B cell (primary cell): ENCODE measurements at regions not wholly inside any gene's neighbourhood (a gene's known extent, or its start where the extent isn't known, plus 50 kb on each side); places are given as distances from the start of the nearest gene placed in this dataset.

Source experiments
- ATAC-seq: fragments of 200-7000 bp; cut with Tn5 transposase; one replicate; pipeline ENCODE4 v1.10.0; 2021; ENCODE audit warnings: low read depth, mild to moderate bottlenecking, moderate number of reproducible peaks, moderate library complexity
- CTCF ChIA-PET: fragments of 350-600 bp; sonication (Branson Sonifier 250); formaldehyde crosslinking; loops from one replicate; lab custom pipeline; 2021; ENCODE audit warnings: antibody characterized with exemption, inconsistent platforms; lab: Charles Lee
- POLR2A ChIA-PET: fragments of 350-600 bp; sonication (Branson Sonifier 250); formaldehyde crosslinking; loops from one replicate; lab custom pipeline; 2021; ENCODE audit warnings: antibody characterized with exemption; lab: Charles Lee
- DNase-seq: peaks from one replicate; pipeline ENCODE4 v3.0.0; 2013
- H2AFZ ChIP-seq: 2 replicates; pipeline ENCODE4 v1.6.1; 2012; ENCODE audit warnings: mild to moderate bottlenecking, low read depth, low read length; ENCODE audit not compliant: insufficient read depth, poor library complexity, severe bottlenecking
- H3K27ac ChIP-seq, 2 donors: 1 replicate in 1 of 2; 2 replicates in 1 of 2; pipeline ENCODE4 v1.5.1; 2012 to 2013; ENCODE audit warnings: low read length in 2 of 2, mild to moderate bottlenecking in 2 of 2, moderate library complexity in 1 of 2
- H3K27me3 ChIP-seq, 4 experiments: fragments of 200-600 bp in 1 of 4; sonication (generic) in 1 of 4; replicated peaks in 1 of 4; 1 replicate in 2 of 4; 2 replicates in 2 of 4; pipeline versions ENCODE4 v1.6.1 to v1.7.0; 2013 to 2016; ENCODE audit warnings: low read length in 3 of 4, mild to moderate bottlenecking in 2 of 4, mixed read lengths in 1 of 4, moderate library complexity in 1 of 4; ENCODE audit not compliant: insufficient read depth in 4 of 4, control insufficient read depth in 3 of 4; ENCODE audit errors: control extremely low read depth in 1 of 4
- H3K36me3 ChIP-seq, 2 experiments: replicated peaks in 1 of 2; 1 replicate in 1 of 2; 2 replicates in 1 of 2; pipeline versions ENCODE4 v1.6.1 to v1.7.1; 2013; ENCODE audit warnings: low read length in 1 of 2; ENCODE audit not compliant: insufficient read depth in 2 of 2, control insufficient read depth in 1 of 2; ENCODE audit errors: control extremely low read depth in 1 of 2, extremely low read depth in 1 of 2
- H3K4me1 ChIP-seq, 2 donors: fragments of 200-600 bp in 1 of 2; sonication (generic) in 1 of 2; 1 replicate in 1 of 2; 2 replicates in 1 of 2; pipeline versions ENCODE4 v1.5.1 to v1.6.1; 2013 to 2017; ENCODE audit warnings: low read length in 2 of 2; ENCODE audit not compliant: control insufficient read depth in 2 of 2, insufficient read depth in 2 of 2
- H3K4me2 ChIP-seq: replicated peaks from 2 replicates; pipeline ENCODE3; 2012; ENCODE audit warnings: mild to moderate bottlenecking, low read depth, low read length; ENCODE audit not compliant: poor library complexity, severe bottlenecking
- H3K4me3 ChIP-seq, 5 experiments: fragments of 200-600 bp in 1 of 5; sonication (generic) in 1 of 5; 1 replicate in 3 of 5; 2 replicates in 2 of 5; pipeline versions ENCODE4 v1.5.1 to v1.7.0; 2011 to 2016; ENCODE audit warnings: low read length in 4 of 5, mild to moderate bottlenecking in 4 of 5, low read depth in 2 of 5, control low read depth in 1 of 5, moderate library complexity in 1 of 5; ENCODE audit not compliant: insufficient read depth in 1 of 5; ENCODE audit errors: control extremely low read depth in 1 of 5, extremely low read depth in 1 of 5
- H3K79me2 ChIP-seq: fragments of 200-600 bp; sonication (generic); one replicate; pipeline ENCODE4 v1.6.0; 2016; ENCODE audit warnings: low read length; ENCODE audit not compliant: control insufficient read depth, insufficient read depth
- H3K9ac ChIP-seq: fragments of 200-600 bp; sonication (generic); 2 replicates; pipeline ENCODE4 v1.6.1; 2017; ENCODE audit warnings: mild to moderate bottlenecking, low read length, moderate library complexity
- H3K9me3 ChIP-seq, 3 donors: one replicate each; pipeline versions ENCODE4 v1.6.1 to v1.7.1; 2013; ENCODE audit warnings: low read length in 2 of 3; ENCODE audit not compliant: control insufficient read depth in 2 of 3, insufficient read depth in 1 of 3; ENCODE audit errors: control extremely low read depth in 1 of 3
- H4K20me1 ChIP-seq: 2 replicates; pipeline ENCODE4 v1.6.0; 2012; ENCODE audit warnings: mild to moderate bottlenecking, low read length; ENCODE audit not compliant: insufficient read depth, control insufficient read depth, poor library complexity, severe bottlenecking
- H3K27ac Mint-ChIP-seq: one replicate; pipeline ENCODE4 v1.8.0; 2021; ENCODE audit warnings: mixed read lengths
- H3K27me3 Mint-ChIP-seq: one replicate; pipeline ENCODE4 v1.8.0; 2021; ENCODE audit warnings: mixed read lengths
- H3K4me1 Mint-ChIP-seq: one replicate; pipeline ENCODE4 v1.8.0; 2021; ENCODE audit warnings: mixed read lengths
- H3K4me3 Mint-ChIP-seq: one replicate; pipeline ENCODE4 v1.8.0; 2021; ENCODE audit warnings: mixed read lengths
- H3K9me3 Mint-ChIP-seq: one replicate; pipeline ENCODE4 v1.8.0; 2022; ENCODE audit warnings: mixed read lengths; ENCODE audit not compliant: insufficient read depth
- EZH2 ChIP-seq: IDR thresholded peaks from 2 replicates; pipeline ENCODE4 v1.6.1; 2012; ENCODE audit warnings: borderline replicate concordance, low read depth, mild to moderate bottlenecking, moderate library complexity, low read length; ENCODE audit not compliant: insufficient read depth, poor library complexity, severe bottlenecking
- WGBS: methylation state at CpG from one replicate; pipeline ENCODE4 v1.1.5; 2013; ENCODE audit warnings: missing lambda C conversion rate; ENCODE audit not compliant: insufficient coverage; 5-methylcytosine and 5-hydroxymethylcytosine counted together
- intact Hi-C: fragments of 100-400 bp; cut with micrococcal nuclease; formaldehyde crosslinking; loops from one replicate; pipeline ENCODE4 v1.10.0; 2022
- TF ChIP-seq, protein P1 (sequence below): fragments of 200-600 bp; IDR thresholded peaks from one replicate; pipeline ENCODE4 v1.8.0; 2022; ENCODE audit warnings: antibody characterized with exemption, mild to moderate bottlenecking

GRCh38 chr20:60071965-60072364 is 113.7 kb downstream of the CDH26 start:
- H3K9me3 Mint-ChIP-seq: no peaks in the 10 kb centered on the region
- intact Hi-C loops: no loop called here
- no peaks in the 10 kb centered on the region for H3K27me3 Mint-ChIP-seq
- no peak overlapping the region for H3K9ac ChIP-seq
- ATAC-seq (no peak), DNase-seq (no peak)
- H3K36me3 ChIP-seq: no peaks in the 10 kb centered on the region
- no peak overlapping the region for H3K4me3 Mint-ChIP-seq
- no peaks in the 10 kb centered on the region for H4K20me1 ChIP-seq
- no peak overlapping the region for H2AFZ ChIP-seq
- no peaks in the 10 kb centered on the region for H3K27me3 ChIP-seq
- H3K4me3 ChIP-seq: no peak overlapping the region
- H3K27ac ChIP-seq: no peak overlapping the region
- no peak overlapping the region for H3K4me2 ChIP-seq
- ChIA-PET POLR2A (no interaction called here), CTCF (no interaction called here)
- WGBS: 100% methylated on average over 2 of the region's 2 CpGs
- no peaks in the 10 kb centered on the region for H3K4me1 ChIP-seq
- peaks cover 0 to 4% (median 0%) of the 10 kb centered on the region in 3 donors for H3K9me3 ChIP-seq
- H3K4me1 Mint-ChIP-seq: no peaks in the 10 kb centered on the region
- no peaks in the 10 kb centered on the region for H3K79me2 ChIP-seq
- H3K27ac Mint-ChIP-seq: no peak overlapping the region
- no peak for TF ChIP-seq EZH2
- TF ChIP-seq, protein P1, sequence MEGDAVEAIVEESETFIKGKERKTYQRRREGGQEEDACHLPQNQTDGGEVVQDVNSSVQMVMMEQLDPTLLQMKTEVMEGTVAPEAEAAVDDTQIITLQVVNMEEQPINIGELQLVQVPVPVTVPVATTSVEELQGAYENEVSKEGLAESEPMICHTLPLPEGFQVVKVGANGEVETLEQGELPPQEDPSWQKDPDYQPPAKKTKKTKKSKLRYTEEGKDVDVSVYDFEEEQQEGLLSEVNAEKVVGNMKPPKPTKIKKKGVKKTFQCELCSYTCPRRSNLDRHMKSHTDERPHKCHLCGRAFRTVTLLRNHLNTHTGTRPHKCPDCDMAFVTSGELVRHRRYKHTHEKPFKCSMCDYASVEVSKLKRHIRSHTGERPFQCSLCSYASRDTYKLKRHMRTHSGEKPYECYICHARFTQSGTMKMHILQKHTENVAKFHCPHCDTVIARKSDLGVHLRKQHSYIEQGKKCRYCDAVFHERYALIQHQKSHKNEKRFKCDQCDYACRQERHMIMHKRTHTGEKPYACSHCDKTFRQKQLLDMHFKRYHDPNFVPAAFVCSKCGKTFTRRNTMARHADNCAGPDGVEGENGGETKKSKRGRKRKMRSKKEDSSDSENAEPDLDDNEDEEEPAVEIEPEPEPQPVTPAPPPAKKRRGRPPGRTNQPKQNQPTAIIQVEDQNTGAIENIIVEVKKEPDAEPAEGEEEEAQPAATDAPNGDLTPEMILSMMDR: no peak

- H4K20me1 ChIP-seq: no peaks in the 10 kb centered on the region
- no peaks in the 10 kb centered on the region for H3K36me3 ChIP-seq
- H3K27me3 Mint-ChIP-seq: no peaks in the 10 kb centered on the region
- no peak overlapping the region for H3K4me3 ChIP-seq
- no peak for TF ChIP-seq EZH2
- TF ChIP-seq, protein P1: no peak
- H3K4me1 Mint-ChIP-seq: no peaks in the 10 kb centered on the region
- 86% methylated on average over 1 of the region's 6 CpGs for WGBS
- H3K4me1 ChIP-seq: no peaks in the 10 kb centered on the region
- intact Hi-C loops: no loop called here
- H3K9ac ChIP-seq: no peak overlapping the region
- ChIA-PET POLR2A (no interaction called here), CTCF (no interaction called here)
- peaks cover 0 to 4% (median 0%) of the 10 kb centered on the region in 3 donors for H3K9me3 ChIP-seq
- H3K27me3 ChIP-seq: no peaks in the 10 kb centered on the region
- H3K79me2 ChIP-seq: no peaks in the 10 kb centered on the region
- no peaks in the 10 kb centered on the region for H3K9me3 Mint-ChIP-seq
- H3K4me3 Mint-ChIP-seq: no peak overlapping the region
- H3K27ac Mint-ChIP-seq: no peak overlapping the region
- no peak for ATAC-seq
- no peak overlapping the region for H3K4me2 ChIP-seq
- no peak overlapping the region for H2AFZ ChIP-seq
- H3K27ac ChIP-seq: no peak overlapping the region
- no peak for DNase-seq
Observed at GRCh38 chr20:60073086-60073485, 114.9 kb downstream of the CDH26 start.
